Activated T-helper 2 cell treated with anti-CD3 and anti-CD28 coated beads, Interferon-gamma antibody, Interleukin-2, Interleukin-4, amounts not matched to agents 10 μg/mL and 5 μg/mL and 100 μg/mL, durations not matched to agents 14 hours and 24 hours and 36 hours (primary cell): ENCODE measurements at regions not wholly inside any gene's neighbourhood (a gene's known extent, or its start where the extent isn't known, plus 50 kb on each side); places are given as distances from the start of the nearest gene placed in this dataset.

Experiments used
- DNase-seq: peaks from one replicate; pipeline ENCODE4 v3.0.0; 2021; ENCODE audit warnings: low spot score
- H3K27ac Mint-ChIP-seq: one replicate; pipeline ENCODE4 v1.8.0; 2021; ENCODE audit warnings: mixed read lengths
- H3K27me3 Mint-ChIP-seq: one replicate; pipeline ENCODE4 v1.8.0; 2021; ENCODE audit warnings: low read depth, mixed read lengths
- H3K36me3 Mint-ChIP-seq: one replicate; pipeline ENCODE4 v1.8.0; 2021; ENCODE audit warnings: low read depth, mixed read lengths
- H3K4me1 Mint-ChIP-seq: one replicate; pipeline ENCODE4 v1.8.0; 2021; ENCODE audit warnings: low read depth, mixed read lengths
- H3K4me3 Mint-ChIP-seq: one replicate; pipeline ENCODE4 v1.8.0; 2021; ENCODE audit warnings: low read depth, mild to moderate bottlenecking, moderate library complexity, mixed read lengths
- H3K9me3 Mint-ChIP-seq: one replicate; pipeline ENCODE4 v1.8.0; 2021; ENCODE audit warnings: mixed read lengths
- intact Hi-C: fragments of 100-400 bp; cut with micrococcal nuclease; formaldehyde crosslinking; loops from one replicate; pipeline ENCODE4 v1.15.1; 2023

GRCh38 chr10:94192333-94192732, 170.4 kb downstream of the NOC3L start:
- H3K4me3 Mint-ChIP-seq: no peak overlapping the region
- H3K9me3 Mint-ChIP-seq: no peaks in the 10 kb centered on the region
- H3K27ac Mint-ChIP-seq: no peak overlapping the region
- H3K36me3 Mint-ChIP-seq: no peaks in the 10 kb centered on the region
- H3K4me1 Mint-ChIP-seq: no peaks in the 10 kb centered on the region
- no peaks in the 10 kb centered on the region for H3K27me3 Mint-ChIP-seq
- no peak for DNase-seq
- intact Hi-C loops: no loop called here

GRCh38 chr10:94192974-94193373, 169.8 kb downstream of the NOC3L start:
- H3K4me3 Mint-ChIP-seq: no peak overlapping the region
- intact Hi-C loops: no loop called here
- no peaks in the 10 kb centered on the region for H3K36me3 Mint-ChIP-seq
- no peak for DNase-seq
- H3K27me3 Mint-ChIP-seq: no peaks in the 10 kb centered on the region
- H3K27ac Mint-ChIP-seq: no peak overlapping the region
- H3K9me3 Mint-ChIP-seq: no peaks in the 10 kb centered on the region
- H3K4me1 Mint-ChIP-seq: no peaks in the 10 kb centered on the region

DNA sequence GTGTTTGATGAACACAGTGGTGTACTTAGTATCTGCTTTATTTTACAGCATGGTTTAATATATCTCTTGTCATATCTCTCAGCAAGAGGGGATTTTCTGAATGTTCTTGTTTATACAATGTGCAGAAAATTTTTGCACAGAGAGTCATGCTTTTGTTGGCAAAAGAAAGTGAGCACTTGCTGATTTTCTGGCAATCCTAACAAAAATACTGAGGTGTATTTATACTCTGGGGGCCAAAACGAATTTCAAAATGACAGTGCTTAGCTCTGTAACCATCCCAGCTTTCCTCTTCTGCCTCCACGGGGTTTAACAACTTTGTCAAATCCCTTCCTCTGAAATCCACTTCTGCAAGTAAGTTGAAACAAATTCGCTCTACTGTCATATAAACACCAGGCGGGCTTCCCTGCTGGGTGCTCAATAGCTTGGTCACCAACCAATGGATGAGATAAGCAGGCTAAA, 169.2 kb downstream of the NOC3L start:
- DNase-seq: no peak
- no peak overlapping the region for H3K4me3 Mint-ChIP-seq
- no peaks in the 10 kb centered on the region for H3K36me3 Mint-ChIP-seq
- intact Hi-C loops: no loop called here
- H3K4me1 Mint-ChIP-seq: no peaks in the 10 kb centered on the region
- no peaks in the 10 kb centered on the region for H3K27me3 Mint-ChIP-seq
- no peaks in the 10 kb centered on the region for H3K9me3 Mint-ChIP-seq
- no peak overlapping the region for H3K27ac Mint-ChIP-seq

GRCh38 chr10:94194256-94194655, 168.5 kb downstream of the NOC3L start:
- no peak for DNase-seq
- no peak overlapping the region for H3K27ac Mint-ChIP-seq
- H3K4me1 Mint-ChIP-seq: no peaks in the 10 kb centered on the region
- no peak overlapping the region for H3K4me3 Mint-ChIP-seq
- intact Hi-C loops: no loop called here
- no peaks in the 10 kb centered on the region for H3K27me3 Mint-ChIP-seq
- no peaks in the 10 kb centered on the region for H3K36me3 Mint-ChIP-seq
- H3K9me3 Mint-ChIP-seq: no peaks in the 10 kb centered on the region

DNA sequence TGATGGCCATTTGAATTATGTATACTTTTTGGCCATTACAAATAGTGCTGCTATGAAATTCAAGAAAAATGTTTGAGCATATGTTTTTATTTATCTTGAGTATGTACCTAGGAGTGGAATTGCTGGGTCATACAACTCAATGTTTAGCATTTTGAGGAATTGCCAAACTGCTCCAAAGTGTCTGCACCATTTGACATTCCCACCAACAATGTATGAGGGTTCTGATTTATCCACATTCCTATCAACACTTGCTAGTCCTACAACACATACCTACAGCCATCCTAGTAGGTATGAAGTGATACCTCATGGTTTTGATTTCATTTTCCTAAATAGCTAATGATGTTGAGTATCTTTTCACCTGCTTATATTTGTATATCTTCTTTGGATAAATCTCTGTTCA, 165.5 kb downstream of the NOC3L start:
- Mint-ChIP-seq H3K9me3 (no peaks in the 10 kb centered on the region), H3K4me1 (no peaks in the 10 kb centered on the region), H3K27me3 (no peaks in the 10 kb centered on the region), H3K27ac (no peak overlapping the region), H3K36me3 (no peaks in the 10 kb centered on the region), H3K4me3 (no peak overlapping the region)
- intact Hi-C loops: no loop called here
- no peak for DNase-seq

- H3K27ac Mint-ChIP-seq: no peak overlapping the region
- no peak for DNase-seq
Measured at GRCh38 chr10:94198324-94198723, 164.4 kb downstream of the NOC3L start.

GRCh38 chr10:94199565-94199964, 163.2 kb downstream of the NOC3L start:
- DNase-seq: no peak
- no peaks in the 10 kb centered on the region for H3K36me3 Mint-ChIP-seq
- H3K4me1 Mint-ChIP-seq: no peaks in the 10 kb centered on the region
- H3K4me3 Mint-ChIP-seq: no peak overlapping the region
- H3K27me3 Mint-ChIP-seq: no peaks in the 10 kb centered on the region
- H3K9me3 Mint-ChIP-seq: no peaks in the 10 kb centered on the region
- intact Hi-C loops: no loop called here
- H3K27ac Mint-ChIP-seq: no peak overlapping the region

More at GRCh38 chr10:94198324-94198723, 164.4 kb downstream of the NOC3L start:
- Mint-ChIP-seq H3K36me3 (no peaks in the 10 kb centered on the region), H3K4me1 (no peaks in the 10 kb centered on the region), H3K4me3 (no peak overlapping the region), H3K9me3 (no peaks in the 10 kb centered on the region), H3K27me3 (no peaks in the 10 kb centered on the region)
- intact Hi-C loops: no loop called here

DNA sequence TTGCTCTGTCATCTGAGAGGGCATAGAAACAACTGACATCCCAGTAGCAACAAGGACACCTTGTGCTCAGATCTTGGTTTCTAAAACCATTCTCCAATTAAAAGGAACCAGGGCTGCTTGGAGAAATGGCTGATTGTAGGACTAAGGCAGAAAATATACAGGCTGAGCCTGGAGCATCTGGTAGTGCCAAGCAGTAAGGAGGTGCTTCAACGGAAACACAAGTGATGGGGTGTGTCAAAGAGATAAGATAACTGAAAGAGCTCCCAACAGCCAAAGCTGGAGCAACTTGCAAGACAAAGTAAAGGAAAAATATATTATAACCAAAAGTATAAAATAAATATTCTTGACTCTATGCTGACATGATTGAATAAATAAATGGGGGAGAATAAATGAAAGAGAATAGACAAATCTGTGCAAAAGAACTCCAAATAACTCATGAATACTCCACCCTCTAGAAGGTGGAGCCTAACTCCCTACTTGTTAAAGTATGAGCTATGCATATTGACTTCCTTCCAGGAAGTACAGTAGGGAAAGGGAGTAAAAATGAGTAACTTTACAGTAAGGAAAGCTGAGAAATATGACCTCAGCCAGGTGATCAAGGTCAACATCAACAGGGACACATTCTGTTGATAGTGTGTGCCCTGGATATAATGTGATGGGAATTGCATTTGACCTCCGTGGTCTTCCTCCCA, 162.4 kb downstream of the NOC3L start:
- H3K9me3 Mint-ChIP-seq: no peaks in the 10 kb centered on the region
- no peak for DNase-seq
- no peak overlapping the region for H3K27ac Mint-ChIP-seq
- intact Hi-C loops: no loop called here
- no peaks in the 10 kb centered on the region for H3K4me1 Mint-ChIP-seq
- H3K36me3 Mint-ChIP-seq: no peaks in the 10 kb centered on the region
- H3K4me3 Mint-ChIP-seq: no peak overlapping the region
- H3K27me3 Mint-ChIP-seq: no peaks in the 10 kb centered on the region

DNA sequence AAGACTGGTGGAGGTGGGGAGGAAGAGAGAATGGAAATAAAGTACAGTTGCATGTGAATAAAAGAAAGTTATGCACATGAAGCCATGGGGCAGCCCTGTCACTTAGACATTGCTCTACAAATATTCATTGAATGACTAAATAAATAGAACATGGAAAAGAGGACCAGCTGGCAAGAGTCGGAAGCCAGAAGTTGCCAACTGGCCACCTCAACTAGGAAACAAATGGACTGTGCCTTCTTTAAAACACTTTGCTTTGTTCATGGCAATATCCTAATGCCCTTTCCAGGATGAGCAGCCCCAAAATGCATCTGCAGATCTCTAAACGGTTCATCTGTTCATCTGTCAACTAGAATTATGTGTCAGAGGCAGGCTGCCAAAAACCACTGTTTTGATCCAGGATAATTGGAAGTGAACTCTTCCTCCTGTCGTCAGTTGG, 157.3 kb downstream of the NOC3L start:
- H3K4me3 Mint-ChIP-seq: no peak overlapping the region
- no peaks in the 10 kb centered on the region for H3K4me1 Mint-ChIP-seq
- intact Hi-C loops: no loop called here
- H3K27ac Mint-ChIP-seq: no peak overlapping the region
- no peaks in the 10 kb centered on the region for H3K9me3 Mint-ChIP-seq
- no peak for DNase-seq
- no peaks in the 10 kb centered on the region for H3K36me3 Mint-ChIP-seq
- H3K27me3 Mint-ChIP-seq: no peaks in the 10 kb centered on the region

GRCh38 chr10:94206176-94206575, 156.6 kb downstream of the NOC3L start:
- intact Hi-C loops: no loop called here
- Mint-ChIP-seq H3K4me1 (no peaks in the 10 kb centered on the region), H3K9me3 (no peaks in the 10 kb centered on the region), H3K36me3 (no peaks in the 10 kb centered on the region), H3K4me3 (no peak overlapping the region), H3K27ac (no peak overlapping the region), H3K27me3 (no peaks in the 10 kb centered on the region)
- no peak for DNase-seq

DNA sequence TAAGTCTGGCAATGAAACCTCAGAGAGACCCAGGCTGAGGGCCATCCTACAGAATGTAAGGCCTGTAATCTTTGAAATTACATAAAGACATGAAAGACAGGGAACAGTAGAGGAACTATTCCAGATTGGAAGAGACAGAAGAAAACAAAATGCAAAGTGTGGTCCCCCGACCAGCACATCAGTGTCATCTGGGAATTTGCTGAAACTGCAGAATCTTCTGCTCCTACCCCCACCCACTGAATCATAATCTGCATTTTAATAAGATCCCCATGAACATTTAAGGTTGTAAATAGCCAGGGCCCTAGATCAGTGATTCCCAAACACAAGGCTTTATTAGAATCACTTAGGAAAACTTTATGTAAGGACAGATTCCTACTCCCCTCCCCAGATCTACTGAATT, 154.4 kb downstream of the NOC3L start:
- H3K27ac Mint-ChIP-seq: no peak overlapping the region
- intact Hi-C loops: no loop called here
- no peaks in the 10 kb centered on the region for H3K4me1 Mint-ChIP-seq
- no peaks in the 10 kb centered on the region for H3K9me3 Mint-ChIP-seq
- H3K4me3 Mint-ChIP-seq: no peak overlapping the region
- no peaks in the 10 kb centered on the region for H3K36me3 Mint-ChIP-seq
- H3K27me3 Mint-ChIP-seq: no peaks in the 10 kb centered on the region
- no peak for DNase-seq

DNA sequence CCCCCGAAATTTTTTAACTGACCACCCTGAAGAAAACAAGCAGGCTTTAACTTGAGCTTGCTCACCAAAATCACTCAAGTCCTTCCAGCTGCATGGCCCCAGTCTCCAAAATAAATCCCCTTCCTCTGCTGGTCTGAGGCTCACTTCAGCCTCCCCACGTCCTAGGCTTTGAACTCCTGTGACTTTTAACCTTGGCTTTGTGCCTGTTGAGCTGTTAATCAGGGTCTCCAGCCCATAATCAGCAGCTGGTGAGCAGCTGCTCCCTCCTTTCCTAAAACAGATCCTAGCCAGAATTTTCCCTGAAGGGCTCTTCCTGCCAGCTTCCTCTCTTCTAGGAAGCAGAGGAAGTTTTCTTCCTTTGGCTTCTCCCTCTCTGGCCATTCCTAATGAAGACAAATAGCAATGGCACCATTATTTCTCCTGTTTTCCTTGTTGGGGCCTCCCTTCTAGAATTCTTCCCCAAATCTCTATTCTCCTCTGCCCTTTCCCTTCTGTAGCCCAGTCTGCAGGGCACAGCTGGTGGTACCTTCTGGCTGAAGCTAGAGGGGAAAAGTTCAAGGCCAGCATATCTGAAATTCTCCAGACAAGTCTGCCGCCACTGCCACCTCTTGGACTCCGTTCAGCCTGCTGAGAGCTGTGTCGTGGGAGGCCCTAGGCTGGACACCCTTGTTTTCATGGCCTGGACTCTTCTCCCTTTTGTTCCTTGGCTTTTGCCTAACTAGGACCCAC, 152.1 kb downstream of the NOC3L start:
- intact Hi-C loops: no loop called here

GRCh38 chr10:94211169-94211510, 151.6 kb downstream of the NOC3L start:
- H3K4me1 Mint-ChIP-seq: no peaks in the 10 kb centered on the region
- H3K36me3 Mint-ChIP-seq: no peaks in the 10 kb centered on the region
- intact Hi-C loops: no loop called here
- no peak overlapping the region for H3K27ac Mint-ChIP-seq
- no peaks in the 10 kb centered on the region for H3K27me3 Mint-ChIP-seq
- no peaks in the 10 kb centered on the region for H3K9me3 Mint-ChIP-seq
- H3K4me3 Mint-ChIP-seq: no peak overlapping the region
- DNase-seq: no peak

More for the DNA sequence above, 152.1 kb downstream of the NOC3L start:
- no peaks in the 10 kb centered on the region for H3K9me3 Mint-ChIP-seq
- no peak overlapping the region for H3K27ac Mint-ChIP-seq
- no peak overlapping the region for H3K4me3 Mint-ChIP-seq
- no peak for DNase-seq
- no peaks in the 10 kb centered on the region for H3K27me3 Mint-ChIP-seq
- H3K4me1 Mint-ChIP-seq: no peaks in the 10 kb centered on the region
- no peaks in the 10 kb centered on the region for H3K36me3 Mint-ChIP-seq
